Upper lobe of left lung (tissue), 4 donors: ENCODE measurements at regions not wholly inside any gene's neighbourhood (a gene's known extent, or its start where the extent isn't known, plus 50 kb on each side); places are given as distances from the start of the nearest gene placed in this dataset.

Experiments
- EP300 ChIP-seq, 4 donors: sonication (generic); formaldehyde crosslinking; IDR thresholded peaks; one replicate each; pipeline ENCODE4 v1.5.1; 2017; ENCODE audit warnings: antibody characterized with exemption in 4 of 4, control low read depth in 2 of 4
- POLR2A ChIP-seq, 4 donors: fragments of 450-650 bp; IDR thresholded peaks; one replicate each; pipeline ENCODE4 v1.5.1; 2016 to 2017; ENCODE audit warnings: antibody characterized with exemption in 4 of 4, mild to moderate bottlenecking in 2 of 4
- TF ChIP-seq, protein P1 (sequence below), 6 experiments: fragments of 450-650 bp in 4 of 6; fragments of 200-600 bp in 2 of 6; sonication (generic) in 2 of 6; IDR thresholded peaks; one replicate each; pipeline ENCODE4 v1.5.1; 2016 to 2019; ENCODE audit warnings: antibody characterized with exemption in 6 of 6

DNA sequence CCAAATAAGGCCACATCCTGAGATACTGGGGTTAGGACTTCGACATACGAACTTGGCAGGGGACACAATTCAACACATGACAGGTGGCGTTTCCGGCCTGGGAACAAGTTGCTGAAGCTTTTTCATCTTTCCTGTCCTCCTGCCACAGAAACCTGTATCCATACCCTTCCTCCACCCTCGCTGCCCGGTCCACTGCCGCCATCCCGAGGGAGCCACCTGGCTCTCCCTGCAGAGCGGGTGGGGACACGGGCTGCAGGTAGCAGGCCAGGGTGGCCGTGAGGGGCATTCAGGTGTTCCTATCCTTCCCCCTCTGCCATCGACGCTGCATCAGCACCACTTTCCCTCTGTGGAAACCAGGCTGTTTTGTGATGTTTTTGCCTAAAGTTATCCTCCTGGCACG is 74.4 kb upstream of the TWIST2 start:
- TF ChIP-seq, protein P1, sequence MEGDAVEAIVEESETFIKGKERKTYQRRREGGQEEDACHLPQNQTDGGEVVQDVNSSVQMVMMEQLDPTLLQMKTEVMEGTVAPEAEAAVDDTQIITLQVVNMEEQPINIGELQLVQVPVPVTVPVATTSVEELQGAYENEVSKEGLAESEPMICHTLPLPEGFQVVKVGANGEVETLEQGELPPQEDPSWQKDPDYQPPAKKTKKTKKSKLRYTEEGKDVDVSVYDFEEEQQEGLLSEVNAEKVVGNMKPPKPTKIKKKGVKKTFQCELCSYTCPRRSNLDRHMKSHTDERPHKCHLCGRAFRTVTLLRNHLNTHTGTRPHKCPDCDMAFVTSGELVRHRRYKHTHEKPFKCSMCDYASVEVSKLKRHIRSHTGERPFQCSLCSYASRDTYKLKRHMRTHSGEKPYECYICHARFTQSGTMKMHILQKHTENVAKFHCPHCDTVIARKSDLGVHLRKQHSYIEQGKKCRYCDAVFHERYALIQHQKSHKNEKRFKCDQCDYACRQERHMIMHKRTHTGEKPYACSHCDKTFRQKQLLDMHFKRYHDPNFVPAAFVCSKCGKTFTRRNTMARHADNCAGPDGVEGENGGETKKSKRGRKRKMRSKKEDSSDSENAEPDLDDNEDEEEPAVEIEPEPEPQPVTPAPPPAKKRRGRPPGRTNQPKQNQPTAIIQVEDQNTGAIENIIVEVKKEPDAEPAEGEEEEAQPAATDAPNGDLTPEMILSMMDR (IDR thresholded peaks at IDR 0.05): no peak
- TF ChIP-seq POLR2A (IDR thresholded peaks at IDR 0.05): no peak
- no peak for TF ChIP-seq EP300 (IDR thresholded peaks at IDR 0.05)
